IPS-20b (cell line): ENCODE measurements at regions not wholly inside any gene's neighbourhood (a gene's known extent, or its start where the extent isn't known, plus 50 kb on each side); places are given as distances from the start of the nearest gene placed in this dataset.

Source experiments
- H3K27ac ChIP-seq: one replicate; pipeline ENCODE4 v1.5.1; 2013; ENCODE audit warnings: low read length
- H3K27me3 ChIP-seq: 2 replicates; pipeline ENCODE4 v1.6.1; 2013; ENCODE audit warnings: mild to moderate bottlenecking, low read length, inconsistent platforms; ENCODE audit not compliant: insufficient read depth
- H3K36me3 ChIP-seq: 2 replicates; pipeline ENCODE4 v1.6.1; 2013; ENCODE audit warnings: low read depth, mild to moderate bottlenecking, inconsistent platforms, low read length, moderate library complexity; ENCODE audit not compliant: insufficient read depth
- H3K4me1 ChIP-seq: 2 replicates; pipeline ENCODE4 v1.6.1; 2013; ENCODE audit warnings: mild to moderate bottlenecking, control low read depth, inconsistent platforms, low read length, moderate library complexity; ENCODE audit not compliant: insufficient read depth
- H3K4me3 ChIP-seq: 2 replicates; pipeline ENCODE4 v1.5.1; 2013; ENCODE audit warnings: mild to moderate bottlenecking, low read length, inconsistent platforms
- H3K9ac ChIP-seq: 2 replicates; pipeline ENCODE4 v1.6.1; 2013; ENCODE audit warnings: low read depth, mild to moderate bottlenecking, inconsistent platforms, low read length, moderate library complexity
- H3K9me3 ChIP-seq: 2 replicates; pipeline ENCODE4 v1.6.1; 2013; ENCODE audit warnings: mild to moderate bottlenecking, low read depth, low read length, inconsistent platforms; ENCODE audit not compliant: insufficient read depth

GRCh38 chr9:14421291-14421690 lies 107.3 kb upstream of the NFIB start:
- no peaks in the 10 kb centered on the region for H3K27me3 ChIP-seq
- H3K4me3 ChIP-seq: peak overlapping the region; percentile 25; the same call in 1 of the 2 replicates
- peaks cover 59% of the 10 kb centered on the region for H3K4me1 ChIP-seq

GRCh38 chr9:14418941-14419937 lies 105.3 kb upstream of the NFIB start:
- H3K27ac ChIP-seq: peak overlapping the region; percentile 25

More at GRCh38 chr9:14421291-14421690, 107.3 kb upstream of the NFIB start:
- H3K27ac ChIP-seq: no peak overlapping the region
- H3K9me3 ChIP-seq: no peaks in the 10 kb centered on the region
- no peaks in the 10 kb centered on the region for H3K36me3 ChIP-seq
- H3K9ac ChIP-seq: no peak overlapping the region

GRCh38 chr9:14418301-14418940 lies 104.5 kb upstream of the NFIB start:
- no peaks in the 10 kb centered on the region for H3K9me3 ChIP-seq
- H3K9ac ChIP-seq: peak overlapping the region; percentile 45; the same call in 1 of the 2 replicates
- H3K36me3 ChIP-seq: no peaks in the 10 kb centered on the region
- peaks cover 40% of the 10 kb centered on the region for H3K4me1 ChIP-seq
- peak overlapping the region; percentile 34; the same call in 1 of the 2 replicates for H3K4me3 ChIP-seq
- no peak overlapping the region for H3K27ac ChIP-seq
- H3K27me3 ChIP-seq: no peaks in the 10 kb centered on the region

More at GRCh38 chr9:14418941-14419937, 105.3 kb upstream of the NFIB start:
- Histone ChIP-seq H3K4me3 (no peak overlapping the region), H3K27me3 (no peaks in the 10 kb centered on the region), H3K9me3 (no peaks in the 10 kb centered on the region), H3K36me3 (no peaks in the 10 kb centered on the region), H3K9ac (peak overlapping the region; percentile 45; the same call in 1 of the 2 replicates), H3K4me1 (peaks cover 48% of the 10 kb centered on the region)

- H3K9me3 ChIP-seq: no peaks in the 10 kb centered on the region
- no peak overlapping the region for H3K27ac ChIP-seq
- no peaks in the 10 kb centered on the region for H3K27me3 ChIP-seq
- H3K4me3 ChIP-seq: no peak overlapping the region
- peaks cover 33% of the 10 kb centered on the region; the same call in 1 of the 2 replicates for H3K4me1 ChIP-seq
- H3K9ac ChIP-seq: no peak overlapping the region
- no peaks in the 10 kb centered on the region for H3K36me3 ChIP-seq
These were observed 103.3 kb upstream of the NFIB start for GRCh38 chr9:14417237-14417636.

- no peak overlapping the region for H3K27ac ChIP-seq
- H3K36me3 ChIP-seq: no peaks in the 10 kb centered on the region
- no peak overlapping the region for H3K9ac ChIP-seq
- no peaks in the 10 kb centered on the region for H3K27me3 ChIP-seq
- H3K4me3 ChIP-seq: no peak overlapping the region
- H3K9me3 ChIP-seq: no peaks in the 10 kb centered on the region
- peaks cover 23% of the 10 kb centered on the region; the same call in 1 of the 2 replicates for H3K4me1 ChIP-seq
These were observed 102.0 kb upstream of the NFIB start for GRCh38 chr9:14415947-14416346.

- peaks cover 9% of the 10 kb centered on the region; the same call in 1 of the 2 replicates for H3K4me1 ChIP-seq
- no peaks in the 10 kb centered on the region for H3K9me3 ChIP-seq
- H3K9ac ChIP-seq: no peak overlapping the region
- no peak overlapping the region for H3K4me3 ChIP-seq
- H3K36me3 ChIP-seq: no peaks in the 10 kb centered on the region
- H3K27me3 ChIP-seq: no peaks in the 10 kb centered on the region
- no peak overlapping the region for H3K27ac ChIP-seq
These were observed 99.9 kb upstream of the NFIB start for GRCh38 chr9:14413812-14414211.

- Histone ChIP-seq H3K4me1 (0 out of 2 replicates have a peak, but pooled peaks cover 3% of the 10 kb centered on the region), H3K27me3 (no peaks in the 10 kb centered on the region), H3K4me3 (no peak overlapping the region)
These were observed 98.8 kb upstream of the NFIB start for GRCh38 chr9:14412775-14413174.

GRCh38 chr9:14406463-14406862 lies 92.5 kb upstream of the NFIB start:
- H3K27me3 ChIP-seq: no peaks in the 10 kb centered on the region
- H3K4me3 ChIP-seq: no peak overlapping the region
- H3K9me3 ChIP-seq: no peaks in the 10 kb centered on the region
- H3K27ac ChIP-seq: no peak overlapping the region
- H3K36me3 ChIP-seq: no peaks in the 10 kb centered on the region
- 0 out of 2 replicates have a peak, but pooled peaks cover 3% of the 10 kb centered on the region for H3K4me1 ChIP-seq
- no peak overlapping the region for H3K9ac ChIP-seq

More at GRCh38 chr9:14412775-14413174, 98.8 kb upstream of the NFIB start:
- Histone ChIP-seq H3K9me3 (no peaks in the 10 kb centered on the region), H3K9ac (no peak overlapping the region), H3K36me3 (no peaks in the 10 kb centered on the region), H3K27ac (no peak overlapping the region)

GRCh38 chr9:14405176-14405706 lies 91.3 kb upstream of the NFIB start:
- H3K27ac ChIP-seq: no peak overlapping the region
- no peaks in the 10 kb centered on the region for H3K27me3 ChIP-seq
- no peak overlapping the region for H3K9ac ChIP-seq

GRCh38 chr9:14403081-14403480 lies 89.1 kb upstream of the NFIB start:
- H3K36me3 ChIP-seq: no peaks in the 10 kb centered on the region
- H3K27ac ChIP-seq: no peak overlapping the region
- H3K27me3 ChIP-seq: no peaks in the 10 kb centered on the region
- H3K4me3 ChIP-seq: no peak overlapping the region
- H3K9ac ChIP-seq: no peak overlapping the region
- peaks cover 11% of the 10 kb centered on the region; the same call in 1 of the 2 replicates for H3K4me1 ChIP-seq
- H3K9me3 ChIP-seq: no peaks in the 10 kb centered on the region

More at GRCh38 chr9:14405176-14405706, 91.3 kb upstream of the NFIB start:
- H3K4me1 ChIP-seq: peaks cover 6% of the 10 kb centered on the region; the same call in 1 of the 2 replicates
- no peaks in the 10 kb centered on the region for H3K36me3 ChIP-seq
- H3K9me3 ChIP-seq: no peaks in the 10 kb centered on the region
- H3K4me3 ChIP-seq: no peak overlapping the region

GRCh38 chr9:14402583-14402982 lies 88.6 kb upstream of the NFIB start:
- Histone ChIP-seq H3K9me3 (no peaks in the 10 kb centered on the region), H3K4me1 (peaks cover 11% of the 10 kb centered on the region; the same call in 1 of the 2 replicates), H3K27ac (no peak overlapping the region), H3K27me3 (no peaks in the 10 kb centered on the region), H3K36me3 (no peaks in the 10 kb centered on the region), H3K9ac (no peak overlapping the region), H3K4me3 (no peak overlapping the region)
